KMS-11 (cell line): ENCODE measurements at regions not wholly inside any gene's neighbourhood (a gene's known extent, or its start where the extent isn't known, plus 50 kb on each side); places are given as distances from the start of the nearest gene placed in this dataset.
A peak's percentile ranks its signal among the peaks of the same experiment; 100 is the strongest.

Experiments
- H2AFZ ChIP-seq: fragments of 200-600 bp; sonication (generic); 2 replicates; pipeline ENCODE4 v1.6.1; 2016; ENCODE audit warnings: antibody characterized with exemption, mixed run types, low read depth
- H3K27ac ChIP-seq: fragments of 200-600 bp; sonication (generic); 2 replicates; pipeline ENCODE4 v1.6.1; 2016; ENCODE audit warnings: mild to moderate bottlenecking, mixed run types
- H3K27me3 ChIP-seq: fragments of 200-600 bp; sonication (generic); 2 replicates; pipeline ENCODE4 v1.6.1; 2017; ENCODE audit warnings: mild to moderate bottlenecking, low read depth, mixed run types, moderate library complexity; ENCODE audit not compliant: insufficient read depth
- H3K36me3 ChIP-seq: fragments of 200-600 bp; sonication (generic); 2 replicates; pipeline ENCODE4 v1.6.1; 2017; ENCODE audit warnings: mild to moderate bottlenecking, mixed run types; ENCODE audit not compliant: insufficient read depth
- H3K4me1 ChIP-seq: fragments of 200-600 bp; sonication (generic); 2 replicates; pipeline ENCODE4 v1.6.1; 2016; ENCODE audit warnings: mild to moderate bottlenecking, low read depth, mixed run types; ENCODE audit not compliant: poor library complexity, severe bottlenecking
- H3K4me2 ChIP-seq: fragments of 200-600 bp; sonication (generic); 2 replicates; pipeline ENCODE4 v1.7.0; 2016; ENCODE audit warnings: mild to moderate bottlenecking, mixed run types
- H3K4me3 ChIP-seq: fragments of 200-600 bp; sonication (generic); IDR thresholded peaks from 2 replicates; pipeline ENCODE4 v1.6.1; 2017; ENCODE audit warnings: low read depth, low read length, mixed read lengths; ENCODE audit not compliant: insufficient read depth
- H3K79me2 ChIP-seq: fragments of 200-600 bp; sonication (generic); 2 replicates; pipeline ENCODE4 v1.6.1; 2016; ENCODE audit warnings: low read depth, mixed run types; ENCODE audit not compliant: insufficient read depth
- H3K9ac ChIP-seq: fragments of 200-600 bp; sonication (generic); 2 replicates; pipeline ENCODE4 v1.6.1; 2016; ENCODE audit warnings: mild to moderate bottlenecking, mixed run types
- H4K20me1 ChIP-seq: fragments of 200-600 bp; sonication (generic); 2 replicates; pipeline ENCODE4 v1.6.1; 2016; ENCODE audit warnings: mild to moderate bottlenecking, mixed run types; ENCODE audit not compliant: insufficient read depth
- CTCF ChIP-seq: fragments of 200-600 bp; sonication (generic); conservative IDR thresholded peaks from 2 replicates; pipeline ENCODE4 v1.6.1; 2017; ENCODE audit warnings: low read depth, mild to moderate bottlenecking, antibody characterized with exemption, low read length, moderate library complexity, mixed read lengths

- H4K20me1 ChIP-seq: no peaks in the 10 kb centered on the region
- peak overlapping the region; percentile 55; the same call in 1 of the 2 replicates for H2AFZ ChIP-seq
- no peak overlapping the region for H3K4me3 ChIP-seq
- no peaks in the 10 kb centered on the region for H3K27me3 ChIP-seq
- no peaks in the 10 kb centered on the region for H3K36me3 ChIP-seq
- H3K79me2 ChIP-seq: no peaks in the 10 kb centered on the region
- no peak for TF ChIP-seq CTCF
- H3K27ac ChIP-seq: peak overlapping the region; percentile 69
- no peak overlapping the region for H3K9ac ChIP-seq
- peak overlapping the region; percentile 78 for H3K4me2 ChIP-seq
- H3K4me1 ChIP-seq: peaks cover 34% of the 10 kb centered on the region
These were observed 908.9 kb upstream of the ADGRL2 start for GRCh38 chr1:80891871-80892270.

GRCh38 chr1:80882553-80882952 is 918.2 kb upstream of the ADGRL2 start:
- H3K27ac ChIP-seq: no peak overlapping the region
- no peak overlapping the region for H3K4me3 ChIP-seq
- H3K36me3 ChIP-seq: no peaks in the 10 kb centered on the region
- H2AFZ ChIP-seq: no peak overlapping the region
- H3K27me3 ChIP-seq: no peaks in the 10 kb centered on the region
- no peaks in the 10 kb centered on the region for H3K79me2 ChIP-seq
- no peak overlapping the region for H3K4me2 ChIP-seq
- no peak overlapping the region for H3K9ac ChIP-seq
- no peaks in the 10 kb centered on the region for H3K4me1 ChIP-seq
- no peak for TF ChIP-seq CTCF
- no peaks in the 10 kb centered on the region for H4K20me1 ChIP-seq

DNA sequence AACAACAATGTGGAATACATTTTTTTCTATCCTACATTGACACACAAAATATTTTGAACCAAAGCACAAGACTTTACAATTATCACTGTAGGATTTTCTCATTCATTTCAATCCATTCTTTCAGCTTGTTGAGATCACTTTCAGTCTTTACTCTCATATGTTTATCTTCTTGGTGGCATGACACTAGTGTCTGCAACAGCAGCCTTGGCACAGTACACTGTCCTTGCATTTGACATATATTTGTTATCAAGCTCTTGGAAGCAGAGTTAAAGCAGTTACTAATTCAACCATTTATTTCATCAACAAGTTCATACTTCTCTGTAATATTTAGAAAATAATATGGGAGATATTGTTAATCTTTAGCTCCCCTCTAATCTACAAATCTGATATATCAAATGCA is 922.4 kb upstream of the ADGRL2 start:
- Histone ChIP-seq H3K4me3 (no peak overlapping the region), H4K20me1 (no peaks in the 10 kb centered on the region), H3K4me1 (no peaks in the 10 kb centered on the region), H2AFZ (no peak overlapping the region), H3K36me3 (no peaks in the 10 kb centered on the region), H3K79me2 (no peaks in the 10 kb centered on the region), H3K27me3 (no peaks in the 10 kb centered on the region), H3K27ac (no peak overlapping the region), H3K9ac (no peak overlapping the region), H3K4me2 (no peak overlapping the region)
- TF ChIP-seq CTCF: no peak

DNA sequence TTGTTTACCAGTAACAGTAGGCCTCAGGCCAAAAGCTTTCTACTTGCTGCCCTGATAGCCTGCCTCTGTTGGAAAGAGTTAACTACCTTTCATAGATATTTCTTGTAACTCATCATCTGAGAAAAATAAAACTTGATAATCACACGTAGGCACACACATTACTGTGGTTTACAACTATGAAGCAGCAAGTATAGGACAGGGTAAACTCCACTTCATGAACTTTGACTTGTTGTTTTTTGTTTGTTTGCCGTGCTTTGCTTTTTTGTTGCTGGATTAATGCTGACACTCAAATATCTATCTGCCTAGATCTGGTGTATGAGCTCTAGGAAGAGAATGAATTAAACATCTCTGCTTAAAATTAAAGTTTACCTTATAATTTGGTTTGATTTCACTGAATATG is 924.7 kb upstream of the ADGRL2 start:
- Histone ChIP-seq H3K4me3 (no peak overlapping the region), H4K20me1 (no peaks in the 10 kb centered on the region), H2AFZ (no peak overlapping the region), H3K9ac (no peak overlapping the region), H3K27me3 (no peaks in the 10 kb centered on the region), H3K4me2 (no peak overlapping the region), H3K79me2 (no peaks in the 10 kb centered on the region), H3K36me3 (no peaks in the 10 kb centered on the region), H3K27ac (no peak overlapping the region), H3K4me1 (no peaks in the 10 kb centered on the region)
- TF ChIP-seq CTCF: no peak
